ENCODE measurements at regions not wholly inside any gene's neighbourhood (a gene's known extent, or its start where the extent isn't known, plus 50 kb on each side); places are given as distances from the start of the nearest gene placed in this dataset.

DNA sequence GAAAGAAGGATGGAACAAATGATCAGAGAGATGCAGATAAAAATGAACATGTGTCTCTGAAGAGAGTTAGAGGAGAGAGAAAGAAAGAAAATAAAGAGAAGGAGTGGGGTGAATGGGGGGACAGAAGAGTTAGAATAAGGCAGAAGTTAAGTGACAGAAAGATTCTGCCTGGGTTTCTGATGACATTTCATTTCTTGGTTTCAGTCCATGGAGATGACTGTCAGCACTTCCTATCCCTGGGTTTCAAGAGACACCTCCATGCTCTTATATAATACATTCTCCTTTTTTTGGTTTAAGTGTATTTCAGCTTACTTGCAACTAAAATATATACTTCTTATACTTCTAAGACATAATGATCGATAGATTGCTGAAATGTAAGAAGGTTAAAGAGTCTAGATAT is 213.0 kb upstream of the IL12B start:
- TF ChIP-seq, protein P1, sequence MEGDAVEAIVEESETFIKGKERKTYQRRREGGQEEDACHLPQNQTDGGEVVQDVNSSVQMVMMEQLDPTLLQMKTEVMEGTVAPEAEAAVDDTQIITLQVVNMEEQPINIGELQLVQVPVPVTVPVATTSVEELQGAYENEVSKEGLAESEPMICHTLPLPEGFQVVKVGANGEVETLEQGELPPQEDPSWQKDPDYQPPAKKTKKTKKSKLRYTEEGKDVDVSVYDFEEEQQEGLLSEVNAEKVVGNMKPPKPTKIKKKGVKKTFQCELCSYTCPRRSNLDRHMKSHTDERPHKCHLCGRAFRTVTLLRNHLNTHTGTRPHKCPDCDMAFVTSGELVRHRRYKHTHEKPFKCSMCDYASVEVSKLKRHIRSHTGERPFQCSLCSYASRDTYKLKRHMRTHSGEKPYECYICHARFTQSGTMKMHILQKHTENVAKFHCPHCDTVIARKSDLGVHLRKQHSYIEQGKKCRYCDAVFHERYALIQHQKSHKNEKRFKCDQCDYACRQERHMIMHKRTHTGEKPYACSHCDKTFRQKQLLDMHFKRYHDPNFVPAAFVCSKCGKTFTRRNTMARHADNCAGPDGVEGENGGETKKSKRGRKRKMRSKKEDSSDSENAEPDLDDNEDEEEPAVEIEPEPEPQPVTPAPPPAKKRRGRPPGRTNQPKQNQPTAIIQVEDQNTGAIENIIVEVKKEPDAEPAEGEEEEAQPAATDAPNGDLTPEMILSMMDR (IDR thresholded peaks at IDR 0.05; ENCODE audit: borderline replicate concordance, extremely low read depth, low read length, poor library complexity, severe bottlenecking) = no peak
- no peak for TF ChIP-seq EZH2 (IDR thresholded peaks at IDR 0.05; ENCODE audit: borderline replicate concordance, low read depth, low read length, severe bottlenecking)
